OCI-LY1 (cell line): ENCODE measurements at regions not wholly inside any gene's neighbourhood (a gene's known extent, or its start where the extent isn't known, plus 50 kb on each side); places are given as distances from the start of the nearest gene placed in this dataset.

Experiments
- EZH2 ChIP-seq: fragments of 200-600 bp; sonication (generic), shearing (Covaris generic); IDR thresholded peaks from 2 replicates; pipeline ENCODE4 v1.8.0; 2017; ENCODE audit warnings: borderline replicate concordance, mixed run types, mild to moderate bottlenecking, antibody characterized with exemption, low read length, moderate library complexity, mixed read lengths
- TF ChIP-seq, protein P1 (sequence below): fragments of 200-600 bp; sonication (generic), shearing (Covaris generic); IDR thresholded peaks from 2 replicates; pipeline ENCODE4 v1.5.1; 2017; ENCODE audit warnings: mild to moderate bottlenecking, antibody characterized with exemption, low read length, moderate library complexity, mixed read lengths

DNA sequence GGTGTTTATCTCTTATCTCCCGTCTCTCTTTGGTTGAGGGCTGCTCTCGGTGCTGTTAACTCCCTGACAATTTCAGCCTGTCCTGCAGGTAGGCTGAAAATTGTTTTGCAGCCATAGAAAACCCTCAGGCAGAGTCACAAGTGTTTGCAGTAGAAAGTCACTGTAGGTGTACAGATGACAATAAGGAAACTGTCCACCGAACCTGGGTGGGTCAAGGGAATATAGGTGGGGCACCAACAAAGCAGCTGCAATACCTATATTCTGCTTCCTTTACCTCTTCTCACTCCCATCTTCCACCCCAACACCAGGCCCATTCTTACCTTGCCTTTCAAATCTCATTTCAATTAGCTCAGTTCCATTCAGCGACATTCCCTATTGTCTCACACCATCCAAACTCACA lies 381.8 kb downstream of the PPP1R2C start:
- TF ChIP-seq, protein P1, sequence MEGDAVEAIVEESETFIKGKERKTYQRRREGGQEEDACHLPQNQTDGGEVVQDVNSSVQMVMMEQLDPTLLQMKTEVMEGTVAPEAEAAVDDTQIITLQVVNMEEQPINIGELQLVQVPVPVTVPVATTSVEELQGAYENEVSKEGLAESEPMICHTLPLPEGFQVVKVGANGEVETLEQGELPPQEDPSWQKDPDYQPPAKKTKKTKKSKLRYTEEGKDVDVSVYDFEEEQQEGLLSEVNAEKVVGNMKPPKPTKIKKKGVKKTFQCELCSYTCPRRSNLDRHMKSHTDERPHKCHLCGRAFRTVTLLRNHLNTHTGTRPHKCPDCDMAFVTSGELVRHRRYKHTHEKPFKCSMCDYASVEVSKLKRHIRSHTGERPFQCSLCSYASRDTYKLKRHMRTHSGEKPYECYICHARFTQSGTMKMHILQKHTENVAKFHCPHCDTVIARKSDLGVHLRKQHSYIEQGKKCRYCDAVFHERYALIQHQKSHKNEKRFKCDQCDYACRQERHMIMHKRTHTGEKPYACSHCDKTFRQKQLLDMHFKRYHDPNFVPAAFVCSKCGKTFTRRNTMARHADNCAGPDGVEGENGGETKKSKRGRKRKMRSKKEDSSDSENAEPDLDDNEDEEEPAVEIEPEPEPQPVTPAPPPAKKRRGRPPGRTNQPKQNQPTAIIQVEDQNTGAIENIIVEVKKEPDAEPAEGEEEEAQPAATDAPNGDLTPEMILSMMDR = no peak
- TF ChIP-seq EZH2 = no peak
